SK-N-MC (cell line): ENCODE measurements at regions not wholly inside any gene's neighbourhood (a gene's known extent, or its start where the extent isn't known, plus 50 kb on each side); places are given as distances from the start of the nearest gene placed in this dataset.
A peak's percentile ranks its signal among the peaks of the same experiment; 100 is the strongest.

Experiments
- DNase-seq: peaks from one replicate; pipeline ENCODE4 v3.0.0-alpha.2; 2011; ENCODE audit warnings: low read depth, low spot score
- H3K27ac ChIP-seq: fragments of 200-600 bp; sonication (generic); 2 replicates; pipeline ENCODE4 v1.5.1; 2016; ENCODE audit warnings: mixed run types
- H3K36me3 ChIP-seq: fragments of 200-600 bp; sonication (generic); 2 replicates; pipeline ENCODE4 v1.6.1; 2017; ENCODE audit warnings: antibody characterized with exemption, low read length, mixed read lengths; ENCODE audit not compliant: insufficient read depth
- H3K4me3 ChIP-seq: fragments of 200-600 bp; sonication (generic); 2 replicates; pipeline ENCODE4 v1.5.1; 2016
- H3K9ac ChIP-seq: fragments of 200-600 bp; sonication (generic); 2 replicates; pipeline ENCODE4 v1.8.0; 2017; ENCODE audit warnings: mixed run types, mixed read lengths; ENCODE audit not compliant: insufficient read length
- H3K9me3 ChIP-seq: fragments of 200-600 bp; sonication (generic); 2 replicates; pipeline ENCODE4 v1.6.1; 2017; ENCODE audit warnings: low read depth, mild to moderate bottlenecking, antibody characterized with exemption, low read length, moderate library complexity, mixed read lengths
- EZH2 ChIP-seq: fragments of 200-600 bp; sonication (generic); IDR thresholded peaks from one replicate; pipeline ENCODE4 v1.6.1; 2017; ENCODE audit warnings: antibody characterized with exemption
- FOXP2 ChIP-seq: optimal IDR thresholded peaks from 2 replicates; pipeline ENCODE3; 2011; ENCODE audit warnings: mild to moderate bottlenecking, moderate library complexity; ENCODE audit not compliant: insufficient read depth; ENCODE audit errors: extremely low read length, control extremely low read depth
- POLR2AphosphoS5 ChIP-seq: IDR thresholded peaks from 2 replicates; pipeline ENCODE4 v1.6.1; 2012; ENCODE audit warnings: mild to moderate bottlenecking, low read depth, low read length, borderline replicate concordance

GRCh38 chr2:220154304-220154703 lies 526.9 kb downstream of the SLC4A3 start:
- Histone ChIP-seq H3K36me3 (no peaks in the 10 kb centered on the region), H3K9me3 (no peaks in the 10 kb centered on the region), H3K27ac (0 out of 2 replicates have a peak overlapping the region, but pooled peaks have one; percentile 11), H3K9ac (no peak overlapping the region), H3K4me3 (no peak overlapping the region)
- no peak for DNase-seq
- no peak for TF ChIP-seq FOXP2
- no peak for TF ChIP-seq EZH2
- TF ChIP-seq POLR2AphosphoS5: no peak

GRCh38 chr2:220157312-220157711 lies 529.9 kb downstream of the SLC4A3 start:
- TF ChIP-seq EZH2 (no peak), FOXP2 (no peak), POLR2AphosphoS5 (no peak)
- Histone ChIP-seq H3K27ac (no peak overlapping the region), H3K36me3 (no peaks in the 10 kb centered on the region), H3K4me3 (no peak overlapping the region), H3K9ac (no peak overlapping the region), H3K9me3 (no peaks in the 10 kb centered on the region)
- DNase-seq: no peak

- DNase-seq: no peak
- Histone ChIP-seq H3K4me3 (no peak overlapping the region), H3K27ac (no peak overlapping the region), H3K9me3 (no peaks in the 10 kb centered on the region), H3K9ac (no peak overlapping the region), H3K36me3 (no peaks in the 10 kb centered on the region)
- TF ChIP-seq FOXP2: no peak
Observed at GRCh38 chr2:220159738-220160137, 532.3 kb downstream of the SLC4A3 start.

- Histone ChIP-seq H3K9me3 (no peaks in the 10 kb centered on the region), H3K4me3 (no peak overlapping the region), H3K27ac (no peak overlapping the region), H3K9ac (no peak overlapping the region), H3K36me3 (no peaks in the 10 kb centered on the region)
- TF ChIP-seq FOXP2: no peak
- no peak for TF ChIP-seq POLR2AphosphoS5
- TF ChIP-seq EZH2: no peak
- DNase-seq: no peak
Observed at GRCh38 chr2:220162320-220162719, 534.9 kb downstream of the SLC4A3 start.

- no peaks in the 10 kb centered on the region for H3K36me3 ChIP-seq
- H3K27ac ChIP-seq: no peak overlapping the region
- TF ChIP-seq EZH2: no peak
- no peak for TF ChIP-seq FOXP2
- no peak for TF ChIP-seq POLR2AphosphoS5
- no peak overlapping the region for H3K9ac ChIP-seq
- no peaks in the 10 kb centered on the region for H3K9me3 ChIP-seq
- DNase-seq: no peak
- no peak overlapping the region for H3K4me3 ChIP-seq
Observed at GRCh38 chr2:220163486-220163885, 536.1 kb downstream of the SLC4A3 start.

GRCh38 chr2:220165401-220165800 lies 538.0 kb downstream of the SLC4A3 start:
- Histone ChIP-seq H3K9ac (no peak overlapping the region), H3K4me3 (no peak overlapping the region), H3K27ac (no peak overlapping the region), H3K36me3 (no peaks in the 10 kb centered on the region), H3K9me3 (no peaks in the 10 kb centered on the region)
- TF ChIP-seq POLR2AphosphoS5 (no peak), EZH2 (no peak), FOXP2 (no peak)
- no peak for DNase-seq

- Histone ChIP-seq H3K9me3 (no peaks in the 10 kb centered on the region), H3K27ac (no peak overlapping the region), H3K36me3 (no peaks in the 10 kb centered on the region), H3K9ac (no peak overlapping the region), H3K4me3 (no peak overlapping the region)
- no peak for DNase-seq
- no peak for TF ChIP-seq FOXP2
- no peak for TF ChIP-seq POLR2AphosphoS5
- TF ChIP-seq EZH2: no peak
Observed at GRCh38 chr2:220166616-220167015, 539.2 kb downstream of the SLC4A3 start.

GRCh38 chr2:220167956-220168355 lies 540.5 kb downstream of the SLC4A3 start:
- Histone ChIP-seq H3K4me3 (no peak overlapping the region), H3K9ac (no peak overlapping the region), H3K36me3 (no peaks in the 10 kb centered on the region), H3K9me3 (no peaks in the 10 kb centered on the region), H3K27ac (no peak overlapping the region)
- TF ChIP-seq EZH2 (no peak), POLR2AphosphoS5 (no peak), FOXP2 (no peak)
- DNase-seq: no peak

- Histone ChIP-seq H3K27ac (no peak overlapping the region), H3K9me3 (no peaks in the 10 kb centered on the region), H3K36me3 (no peaks in the 10 kb centered on the region), H3K9ac (no peak overlapping the region), H3K4me3 (no peak overlapping the region)
- TF ChIP-seq EZH2: no peak
- no peak for TF ChIP-seq FOXP2
- TF ChIP-seq POLR2AphosphoS5: no peak
- no peak for DNase-seq
Observed at GRCh38 chr2:220168891-220169546, 541.6 kb downstream of the SLC4A3 start.

- Histone ChIP-seq H3K27ac (no peak overlapping the region), H3K36me3 (no peaks in the 10 kb centered on the region), H3K9ac (no peak overlapping the region), H3K9me3 (no peaks in the 10 kb centered on the region), H3K4me3 (no peak overlapping the region)
- TF ChIP-seq FOXP2 (no peak), EZH2 (no peak), POLR2AphosphoS5 (no peak)
- DNase-seq: no peak
Observed at GRCh38 chr2:220174826-220175225, 547.4 kb downstream of the SLC4A3 start.
